OCI-M2 (cell line): ENCODE measurements at regions not wholly inside any gene's neighbourhood (a gene's known extent, or its start where the extent isn't known, plus 50 kb on each side); places are given as distances from the start of the nearest gene placed in this dataset.
"Not testable (repeated sequence)": the region's sequence is repeated elsewhere in the genome, so short reads cannot be mapped to it uniquely, and the experiment has no call there.

ENCODE experiments used
- DNase-seq: peaks from one replicate; lab custom pipeline; 2025; ENCODE audit not compliant: unreplicated experiment; lab: John Stamatoyannopoulos, UW

DNA sequence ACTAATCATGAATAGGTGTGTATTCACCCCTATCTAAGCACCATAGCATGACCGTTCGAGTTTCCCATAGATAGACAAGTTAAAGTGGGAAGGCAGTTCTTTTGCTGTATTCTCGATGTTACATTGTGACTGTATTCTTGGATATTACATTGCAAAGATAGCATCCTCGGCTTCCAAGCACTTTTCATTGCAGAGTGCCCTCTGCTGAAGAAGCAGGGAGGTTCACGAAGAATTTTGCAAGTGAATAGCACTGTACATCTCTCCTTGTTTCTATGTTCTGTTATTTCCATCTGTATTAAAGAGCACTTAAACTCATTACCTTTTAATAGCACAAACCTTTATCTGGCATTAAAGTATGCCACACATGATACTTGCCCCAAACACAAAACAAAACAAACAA, 426.7 kb upstream of the ARX start:
- DNase-seq: no peak

DNA sequence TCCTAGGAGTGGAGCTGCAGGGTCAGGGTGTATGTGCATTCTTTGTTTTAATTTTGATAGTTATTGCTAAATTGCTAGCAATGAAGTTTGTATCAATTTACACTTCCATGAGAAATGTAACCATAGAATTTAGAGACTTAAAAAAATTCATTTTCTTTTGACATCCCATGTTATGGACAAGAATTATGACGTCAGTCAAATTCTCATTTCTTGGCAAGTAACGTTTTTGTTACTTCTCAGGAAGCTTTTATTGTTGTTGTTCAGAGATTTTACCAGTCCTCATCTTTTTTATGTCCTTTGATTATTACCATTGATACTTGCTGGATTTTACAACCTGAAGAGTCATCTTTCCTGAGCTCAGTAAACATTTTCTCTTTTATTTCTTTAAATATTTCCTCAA, 417.5 kb upstream of the ARX start:
- no peak for DNase-seq

DNA sequence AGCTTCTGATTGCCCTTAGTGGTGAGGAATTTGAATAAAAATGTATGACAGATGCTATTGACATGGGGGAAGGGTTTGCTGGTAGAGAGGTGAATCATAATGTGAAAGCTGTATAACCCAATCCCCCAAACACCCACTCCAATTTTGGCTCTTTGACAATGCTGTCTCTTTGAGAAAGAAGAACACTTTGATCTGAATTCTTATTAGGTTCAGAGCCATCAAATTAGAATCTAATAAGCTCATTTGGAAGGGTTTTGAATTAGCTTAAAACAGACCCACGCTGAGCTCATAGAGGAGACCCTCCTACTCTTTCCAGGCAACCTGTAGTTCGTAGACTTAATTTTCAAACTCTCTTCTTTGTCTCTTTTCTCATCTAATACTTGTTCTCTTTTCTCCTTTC, 416.6 kb upstream of the ARX start:
- DNase-seq: no peak

DNA sequence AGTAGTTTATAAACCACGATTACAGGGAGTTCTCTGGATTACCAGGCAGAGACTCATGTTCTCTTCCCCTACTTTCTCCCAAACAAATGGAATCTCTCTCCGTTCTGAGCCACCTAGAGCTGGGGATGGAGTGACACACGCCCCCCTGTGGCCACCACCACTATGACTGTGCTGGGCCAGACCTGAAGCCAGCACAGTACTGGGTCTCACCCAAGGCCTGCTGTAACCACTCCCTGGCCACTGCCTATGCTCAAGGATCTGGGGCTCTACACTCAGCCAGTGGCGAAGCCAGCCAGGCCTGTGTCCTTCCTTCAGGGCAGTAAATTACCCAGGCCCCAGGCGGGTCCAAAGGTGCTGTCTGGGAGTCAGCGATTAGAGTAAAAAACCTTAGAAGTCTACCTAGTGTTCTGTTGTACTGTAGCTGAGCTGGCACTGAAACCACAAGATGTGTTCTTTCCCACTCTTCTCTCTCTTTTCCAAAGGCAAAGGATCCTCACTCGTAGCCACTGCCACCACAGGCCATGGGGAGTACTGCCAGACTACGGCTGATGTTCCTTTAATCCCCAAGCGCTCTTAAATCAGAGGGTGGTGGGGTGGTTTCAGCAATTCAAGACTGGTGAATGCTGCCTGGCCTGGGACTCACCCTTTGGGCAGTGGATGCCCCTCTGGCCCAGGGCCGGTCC, 412.2 kb upstream of the ARX start:
- no peak for DNase-seq

DNA sequence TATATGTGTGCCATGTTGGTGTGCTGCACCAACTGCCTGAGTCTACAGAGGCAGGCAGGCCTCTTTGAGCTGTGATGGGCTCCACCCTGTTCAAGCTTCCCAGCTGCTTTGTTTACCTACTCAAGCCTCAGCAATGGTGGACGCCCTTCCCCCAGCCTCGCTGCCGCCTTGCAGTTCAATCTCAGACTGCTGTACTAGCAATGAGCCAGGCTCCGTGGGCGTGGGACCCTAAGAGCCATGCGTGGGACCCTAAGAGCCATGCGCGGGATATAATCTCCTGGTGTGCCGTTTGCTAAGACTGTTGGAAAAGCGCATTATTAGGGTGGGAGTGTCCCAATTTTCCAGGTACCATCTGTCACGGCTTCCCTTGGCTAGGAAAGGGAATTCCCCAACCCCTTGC, 388.4 kb upstream of the ARX start:
- not testable (repeated sequence) for DNase-seq

DNA sequence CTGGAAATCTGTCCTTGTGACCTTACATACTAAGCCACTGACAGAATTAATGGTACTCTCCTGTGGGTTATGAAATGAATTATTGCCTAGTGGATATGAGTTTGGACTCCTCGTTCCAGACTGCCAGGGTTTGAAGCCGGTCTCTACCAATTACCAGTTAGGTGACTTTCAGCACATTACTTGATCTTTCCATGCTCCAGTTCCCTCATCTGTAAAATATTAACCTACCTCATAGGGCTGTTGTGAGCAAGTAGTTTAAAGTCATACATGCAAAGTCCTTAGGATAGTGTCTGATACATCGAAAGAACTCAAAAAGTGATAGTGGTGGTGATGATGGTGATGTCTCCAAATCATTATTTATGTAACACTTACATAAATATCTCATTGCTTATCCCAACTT, 373.5 kb upstream of the ARX start:
- no peak for DNase-seq

DNA sequence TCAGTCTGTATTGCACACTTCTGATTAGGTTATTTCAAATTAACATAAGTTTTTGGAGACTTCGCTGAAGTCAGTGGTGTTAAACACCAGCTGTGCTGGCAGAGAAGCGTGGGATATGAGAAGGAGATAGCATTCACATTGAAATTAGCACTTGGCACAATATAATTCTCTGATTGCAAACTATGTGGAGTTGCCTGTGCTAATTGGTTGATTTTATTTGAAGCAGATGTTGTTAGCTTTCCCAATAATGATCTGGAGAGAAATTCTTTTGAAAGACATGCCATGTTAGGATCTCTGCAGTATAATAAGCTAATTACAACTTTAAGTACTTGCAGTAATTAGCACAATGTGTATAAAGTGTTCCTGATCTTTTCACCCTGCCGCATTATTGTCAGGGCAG, 367.4 kb upstream of the ARX start:
- no peak for DNase-seq

DNA sequence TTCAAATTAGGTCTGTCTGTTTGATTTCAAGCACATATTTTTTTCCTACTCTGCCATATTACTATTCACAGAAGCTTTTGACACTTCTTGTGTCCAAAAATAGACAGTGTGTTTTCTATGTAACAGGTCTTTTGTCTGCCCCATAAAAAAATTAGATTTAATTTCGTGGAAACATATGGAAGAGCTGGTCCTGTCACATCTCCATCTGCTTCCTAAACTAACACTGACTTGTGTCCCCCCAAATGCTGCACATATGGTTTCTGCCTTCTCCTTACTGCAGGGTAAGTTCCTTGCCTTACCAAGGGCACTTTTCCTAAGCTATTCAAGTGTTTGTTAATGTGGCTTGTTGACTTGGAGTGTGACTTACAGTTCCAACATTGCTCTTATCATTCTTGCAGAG, 340.7 kb upstream of the ARX start:
- no peak for DNase-seq

DNA sequence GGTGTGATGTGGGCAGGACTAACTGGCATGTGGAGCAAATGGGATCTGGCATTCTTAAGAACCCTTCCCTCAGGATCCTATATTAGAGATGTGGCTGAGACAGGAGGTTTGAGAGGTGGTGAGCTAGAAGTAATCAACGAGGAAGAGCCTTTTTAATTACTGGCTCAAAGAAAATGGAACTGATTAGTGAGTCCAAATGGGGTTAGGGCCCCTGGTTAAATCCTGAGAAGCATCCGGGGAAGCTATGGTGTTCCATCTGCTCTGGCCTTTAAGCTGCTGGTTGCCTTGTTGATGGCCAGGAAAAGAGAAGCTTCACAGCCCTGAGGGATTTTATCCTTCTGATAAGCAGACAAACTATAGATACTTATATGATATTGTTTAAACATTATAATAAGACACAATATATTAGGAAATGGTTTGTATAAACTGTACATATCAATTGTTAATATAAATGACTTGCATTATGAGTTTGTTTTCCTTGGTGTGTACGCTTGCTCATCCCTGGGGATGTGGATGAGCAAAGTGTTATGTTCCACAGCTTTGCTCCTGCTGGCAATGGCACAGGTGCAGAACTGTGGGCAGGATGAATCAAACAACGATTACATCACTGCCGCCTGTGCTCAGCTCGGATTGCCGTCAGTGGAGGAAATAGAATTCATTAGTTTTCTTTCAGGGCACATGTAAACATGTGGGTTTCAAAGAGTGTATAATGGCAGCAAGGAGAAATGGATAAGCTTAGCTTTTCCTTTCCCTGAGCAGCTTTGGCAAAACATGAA, 328.6 kb upstream of the ARX start:
- DNase-seq: no peak

DNA sequence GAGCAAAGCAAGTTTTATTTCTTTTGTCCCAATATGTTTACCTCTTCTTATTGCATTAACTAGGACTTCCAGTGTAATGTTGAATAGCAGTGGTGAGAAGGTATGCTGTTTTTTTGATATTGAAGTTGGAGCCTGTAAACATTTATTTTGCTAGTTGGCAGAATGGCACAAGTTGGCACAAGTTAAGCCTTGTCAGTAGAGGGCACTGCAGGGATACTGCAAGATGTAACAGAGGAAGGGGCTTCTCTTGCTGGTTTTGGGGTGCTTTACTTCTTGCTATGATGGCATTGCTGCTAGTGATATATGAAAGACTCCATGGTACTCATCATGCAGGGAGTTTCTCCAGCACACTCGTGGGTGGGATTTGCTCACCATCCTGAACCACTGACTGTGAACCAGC, 327.3 kb upstream of the ARX start:
- no peak for DNase-seq

DNA sequence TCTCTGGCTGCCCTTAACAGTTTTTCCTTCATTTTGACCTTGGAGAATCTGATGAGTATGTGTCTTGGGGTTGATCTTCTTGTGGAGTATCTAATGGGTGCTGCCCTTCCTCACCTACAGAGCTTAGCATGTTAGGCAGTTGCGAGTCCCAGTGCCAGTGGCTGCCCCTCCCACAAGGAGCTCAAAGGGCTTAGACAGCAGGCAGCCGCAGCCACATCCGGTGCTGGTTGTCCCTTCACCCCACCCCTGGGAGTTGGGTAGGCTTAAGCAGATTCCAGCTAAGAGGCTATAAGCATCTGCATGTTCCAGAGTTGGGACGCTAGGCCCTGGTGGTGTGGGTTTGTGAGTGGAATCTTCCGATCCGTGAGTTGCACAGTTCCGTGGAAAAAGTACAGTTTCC, 322.1 kb upstream of the ARX start:
- no peak for DNase-seq

DNA sequence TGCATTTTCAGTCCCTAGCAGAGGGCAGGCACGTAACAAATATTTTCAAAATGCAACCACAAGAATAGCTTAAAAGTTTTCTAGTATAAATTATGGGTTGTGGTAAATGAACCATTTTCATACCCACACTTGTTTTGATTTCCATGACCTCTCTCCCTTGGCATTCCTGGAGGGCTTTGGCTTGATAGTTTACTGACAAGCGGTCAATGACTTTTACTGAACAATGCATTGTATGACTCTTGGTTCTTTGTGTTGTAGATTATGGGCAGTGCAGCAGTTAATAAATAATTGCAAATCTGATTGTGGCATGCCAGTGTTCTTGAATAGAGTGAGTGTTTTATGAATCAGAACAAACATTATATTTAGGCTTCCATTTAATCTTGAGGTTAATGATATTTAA, 285.2 kb upstream of the ARX start:
- no peak for DNase-seq

DNA sequence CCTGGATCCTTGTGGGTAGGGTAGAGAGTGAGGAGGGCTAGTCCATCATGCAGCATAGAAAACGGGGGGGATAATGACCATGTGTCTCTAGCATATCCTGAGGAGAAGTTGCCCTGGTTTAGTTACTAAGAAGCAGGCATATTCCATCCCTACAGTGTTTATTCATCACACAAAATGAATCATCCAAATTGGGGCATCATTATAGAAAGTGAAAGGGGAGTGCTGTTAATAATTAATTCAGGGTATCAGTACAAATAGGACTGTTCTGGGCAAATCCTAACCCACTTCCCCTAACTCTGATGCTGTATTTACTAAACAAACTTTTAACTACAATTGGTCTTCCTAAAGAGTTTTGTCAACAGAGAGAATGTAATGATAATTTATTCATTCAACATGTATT, 281.1 kb upstream of the ARX start:
- no peak for DNase-seq

DNA sequence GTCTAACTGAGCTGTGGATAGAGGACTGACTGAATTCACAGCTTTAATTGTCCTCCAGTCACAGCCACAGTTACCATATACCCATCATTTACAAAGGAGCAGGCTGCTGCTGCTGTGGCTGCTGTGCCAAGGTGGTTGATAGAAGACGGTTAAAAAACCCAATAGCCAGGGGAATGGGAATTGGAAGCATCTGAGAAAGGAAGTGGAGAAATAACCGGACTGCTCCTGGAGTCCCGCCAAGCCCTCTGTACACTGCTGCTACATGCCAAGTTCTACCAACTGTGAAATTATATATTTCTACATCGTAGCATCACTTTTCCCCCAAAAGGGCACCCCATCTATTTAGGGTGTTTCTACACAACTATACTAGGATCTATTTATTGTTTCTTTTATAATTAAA, 279.7 kb upstream of the ARX start:
- no peak for DNase-seq

DNA sequence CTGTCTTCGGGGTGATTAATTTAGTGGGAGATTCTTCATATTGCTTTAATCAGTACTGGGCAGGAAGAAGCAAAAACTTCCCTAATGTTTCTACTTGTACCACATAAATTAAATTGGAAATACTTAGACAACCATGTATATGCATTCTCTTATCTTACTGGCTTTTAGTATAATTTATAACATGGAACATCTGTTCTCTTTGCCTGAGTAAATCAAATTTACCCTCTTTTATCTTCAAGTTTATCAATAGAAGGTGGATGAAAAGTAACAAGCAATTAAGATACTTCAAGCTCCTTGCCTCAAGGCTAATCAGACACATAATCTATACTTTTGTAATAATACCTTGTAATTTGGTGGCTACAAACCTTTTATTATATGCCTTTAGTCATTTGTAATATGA, 274.4 kb upstream of the ARX start:
- no peak for DNase-seq

DNA sequence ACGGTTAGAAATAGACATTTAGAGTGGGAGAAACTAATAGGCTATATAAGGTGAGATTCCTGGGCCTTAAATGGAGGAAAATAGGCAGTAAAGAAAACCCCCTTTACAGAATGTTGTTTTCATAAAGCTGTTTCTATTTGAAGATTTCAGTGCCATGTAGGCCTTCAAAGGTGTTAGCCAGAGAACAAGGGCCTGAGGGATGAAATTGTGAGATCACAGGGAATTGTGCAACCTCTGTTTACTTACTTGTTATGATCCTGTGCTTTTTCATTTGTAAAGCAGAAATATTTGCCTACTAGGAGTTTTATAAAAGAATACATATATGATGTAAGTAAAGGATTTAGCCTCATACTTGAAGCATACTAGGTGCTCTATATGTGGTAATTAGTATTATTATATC, 272.9 kb upstream of the ARX start:
- DNase-seq: no peak

DNA sequence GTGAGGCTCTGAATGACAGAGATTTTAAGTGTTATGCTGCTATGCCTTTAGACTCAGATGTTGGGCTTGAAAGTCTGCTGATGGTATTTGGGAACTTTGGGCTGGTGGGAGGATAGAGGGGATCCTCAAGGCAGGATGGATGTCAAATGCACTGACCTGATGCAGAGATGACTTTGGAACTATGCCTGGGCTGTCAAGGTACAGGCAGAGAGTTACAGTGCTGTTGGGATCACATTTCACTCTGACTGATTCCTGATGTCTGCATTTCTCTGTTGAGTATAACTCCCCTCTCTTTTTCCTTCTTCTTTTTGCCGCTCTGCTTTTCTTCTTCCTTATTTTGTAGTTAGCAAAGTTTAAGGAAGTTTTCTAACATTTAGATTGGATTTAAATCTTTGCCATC, 271.8 kb upstream of the ARX start:
- no peak for DNase-seq

DNA sequence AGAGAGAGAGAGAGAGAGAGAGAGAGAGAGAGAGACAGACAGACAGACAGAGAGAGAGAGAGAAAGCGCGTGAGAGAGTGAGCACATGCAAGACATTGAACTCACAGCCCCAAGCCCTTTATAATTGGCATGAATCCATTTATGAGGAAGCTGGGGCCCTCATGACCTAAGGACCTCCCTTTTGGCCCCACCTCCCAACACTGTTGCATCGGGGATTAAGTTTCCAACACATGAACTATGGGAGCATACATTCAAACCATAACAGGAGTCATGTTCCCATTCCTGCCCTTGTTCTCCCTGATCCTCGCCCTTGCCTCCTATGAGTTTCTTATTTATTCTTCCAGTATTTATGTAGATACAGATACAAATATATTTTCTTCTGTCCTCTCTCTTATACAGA, 269.8 kb upstream of the ARX start:
- no peak for DNase-seq

DNA sequence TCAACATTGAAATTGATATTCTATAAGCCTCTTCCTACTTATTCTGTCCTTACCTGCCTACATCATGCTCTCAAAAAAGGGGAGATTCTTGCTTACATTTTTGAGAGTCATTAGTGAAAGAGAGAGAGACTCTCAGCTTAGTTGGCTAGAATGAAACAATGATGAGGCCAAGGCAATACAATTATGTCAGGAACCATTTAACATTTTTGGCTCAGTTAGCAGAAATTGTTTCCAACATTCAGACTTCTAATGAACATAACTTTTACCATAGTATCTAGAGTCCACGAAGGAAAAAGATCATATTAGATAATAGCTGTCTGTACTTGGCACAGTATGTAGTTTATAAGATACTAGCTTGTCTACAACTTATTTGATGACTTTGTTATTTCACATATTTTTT, 263.7 kb upstream of the ARX start:
- no peak for DNase-seq

DNA sequence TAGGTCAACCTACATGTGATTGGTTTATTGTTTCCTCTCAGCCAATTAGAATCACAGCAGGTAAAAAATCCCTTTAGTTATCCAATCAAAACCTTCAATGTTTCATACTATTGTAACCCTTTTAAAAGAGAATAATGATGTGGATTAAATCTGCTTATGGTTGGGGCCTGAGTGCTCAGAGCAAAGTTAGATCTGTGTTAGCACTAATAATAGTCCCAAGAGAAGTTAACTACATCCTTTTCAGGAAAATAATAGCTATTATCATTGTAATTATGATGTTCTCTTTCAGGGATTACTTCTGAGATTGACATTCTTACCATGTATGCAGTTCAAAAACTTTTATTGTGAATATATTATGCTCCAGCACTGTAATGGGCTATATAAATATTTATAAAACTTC, 262.6 kb upstream of the ARX start:
- DNase-seq: no peak

DNA sequence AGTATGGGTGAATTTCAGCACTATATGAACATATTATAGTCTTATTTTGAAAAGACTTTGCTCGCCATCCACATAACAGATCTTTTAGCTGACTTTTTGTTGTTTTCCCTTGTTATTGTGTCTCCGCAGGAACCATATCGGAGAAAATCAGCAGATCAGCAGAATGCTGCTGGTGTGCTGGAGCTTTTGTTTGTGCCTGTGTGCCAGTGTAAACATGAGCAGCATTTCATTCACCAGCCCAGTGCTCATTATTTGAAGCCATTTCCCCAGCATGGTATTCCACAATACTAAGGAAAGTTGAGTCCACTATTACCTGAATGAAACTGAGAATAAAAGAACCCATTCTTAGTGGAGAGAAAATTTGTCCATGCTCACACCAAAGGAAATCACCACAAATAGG, 261.8 kb upstream of the ARX start:
- no peak for DNase-seq

DNA sequence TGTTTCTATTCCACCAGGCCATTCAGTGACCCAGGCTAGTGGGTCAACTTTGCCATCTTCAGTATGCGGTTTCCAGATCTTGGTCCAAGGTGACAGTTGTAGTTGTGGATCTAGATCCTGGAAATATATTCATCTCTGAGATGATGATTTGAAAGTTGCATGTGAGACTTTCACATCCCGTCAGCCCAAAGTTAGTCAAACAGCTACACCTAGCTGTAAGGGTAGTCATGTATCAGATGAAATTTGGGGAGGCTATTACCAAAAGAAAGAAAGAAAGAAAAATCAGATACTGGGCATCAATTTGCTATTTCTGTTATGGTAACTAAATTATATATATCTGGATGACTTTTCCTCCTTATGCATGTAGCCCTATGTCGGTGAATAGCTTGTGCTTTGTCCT, 259.4 kb upstream of the ARX start:
- DNase-seq: no peak

DNA sequence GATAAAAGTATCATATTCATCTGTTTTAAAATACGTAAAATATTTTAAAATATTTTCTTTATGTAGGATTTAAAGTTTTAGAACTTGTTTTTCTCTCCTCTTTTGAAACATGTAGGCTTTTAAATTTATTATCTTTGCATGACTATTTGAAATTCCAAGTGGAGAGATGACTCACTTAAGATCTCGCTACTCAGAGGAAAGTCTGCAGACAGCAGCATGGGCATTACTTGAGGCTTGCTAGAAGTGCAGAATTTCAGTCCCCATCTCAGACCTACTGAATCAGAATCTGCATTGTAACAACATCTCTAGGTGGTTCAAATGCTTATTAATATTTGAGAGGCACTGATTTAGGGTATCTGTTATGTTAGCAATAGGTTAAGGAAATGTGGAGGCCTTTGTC, 225.7 kb upstream of the ARX start:
- DNase-seq: no peak
